BE2C (cell line): ENCODE measurements at regions not wholly inside any gene's neighbourhood (a gene's known extent, or its start where the extent isn't known, plus 50 kb on each side); places are given as distances from the start of the nearest gene placed in this dataset.

Experiments
- DNase-seq: peaks from one replicate; pipeline ENCODE4 v3.0.0-alpha.2; 2020
- H3K27me3 ChIP-seq: fragments of 250-450 bp; sonication (Bioruptor Pico); 2 replicates; pipeline ENCODE4 v1.5.1; 2020; ENCODE audit warnings: mild to moderate bottlenecking
- H3K36me3 ChIP-seq: fragments of 250-450 bp; sonication (Bioruptor Pico); 2 replicates; pipeline ENCODE4 v1.5.1; 2020; ENCODE audit warnings: mild to moderate bottlenecking
- H3K4me1 ChIP-seq: fragments of 250-450 bp; sonication (Bioruptor Pico); 2 replicates; pipeline ENCODE4 v1.5.1; 2020
- H3K4me3 ChIP-seq: 2 replicates; pipeline ENCODE4 v1.5.1; 2011; ENCODE audit warnings: low read depth, low read length
- H3K9me3 ChIP-seq: fragments of 250-450 bp; sonication (Bioruptor Pico); 2 replicates; pipeline ENCODE4 v1.5.1; 2020
- TF ChIP-seq, protein P1 (sequence below): IDR thresholded peaks from 2 replicates; pipeline ENCODE4 v1.5.1; 2012; ENCODE audit warnings: mild to moderate bottlenecking, low read depth, low read length

- Histone ChIP-seq H3K4me3 (no peak overlapping the region), H3K27me3 (no peaks in the 10 kb centered on the region), H3K36me3 (no peaks in the 10 kb centered on the region), H3K4me1 (no peaks in the 10 kb centered on the region), H3K9me3 (no peaks in the 10 kb centered on the region)
- TF ChIP-seq, protein P1, sequence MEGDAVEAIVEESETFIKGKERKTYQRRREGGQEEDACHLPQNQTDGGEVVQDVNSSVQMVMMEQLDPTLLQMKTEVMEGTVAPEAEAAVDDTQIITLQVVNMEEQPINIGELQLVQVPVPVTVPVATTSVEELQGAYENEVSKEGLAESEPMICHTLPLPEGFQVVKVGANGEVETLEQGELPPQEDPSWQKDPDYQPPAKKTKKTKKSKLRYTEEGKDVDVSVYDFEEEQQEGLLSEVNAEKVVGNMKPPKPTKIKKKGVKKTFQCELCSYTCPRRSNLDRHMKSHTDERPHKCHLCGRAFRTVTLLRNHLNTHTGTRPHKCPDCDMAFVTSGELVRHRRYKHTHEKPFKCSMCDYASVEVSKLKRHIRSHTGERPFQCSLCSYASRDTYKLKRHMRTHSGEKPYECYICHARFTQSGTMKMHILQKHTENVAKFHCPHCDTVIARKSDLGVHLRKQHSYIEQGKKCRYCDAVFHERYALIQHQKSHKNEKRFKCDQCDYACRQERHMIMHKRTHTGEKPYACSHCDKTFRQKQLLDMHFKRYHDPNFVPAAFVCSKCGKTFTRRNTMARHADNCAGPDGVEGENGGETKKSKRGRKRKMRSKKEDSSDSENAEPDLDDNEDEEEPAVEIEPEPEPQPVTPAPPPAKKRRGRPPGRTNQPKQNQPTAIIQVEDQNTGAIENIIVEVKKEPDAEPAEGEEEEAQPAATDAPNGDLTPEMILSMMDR, result no peak
- no peak for DNase-seq
Measured at GRCh38 chr3:187828579-187829452, 83.5 kb upstream of the BCL6 start.

DNA sequence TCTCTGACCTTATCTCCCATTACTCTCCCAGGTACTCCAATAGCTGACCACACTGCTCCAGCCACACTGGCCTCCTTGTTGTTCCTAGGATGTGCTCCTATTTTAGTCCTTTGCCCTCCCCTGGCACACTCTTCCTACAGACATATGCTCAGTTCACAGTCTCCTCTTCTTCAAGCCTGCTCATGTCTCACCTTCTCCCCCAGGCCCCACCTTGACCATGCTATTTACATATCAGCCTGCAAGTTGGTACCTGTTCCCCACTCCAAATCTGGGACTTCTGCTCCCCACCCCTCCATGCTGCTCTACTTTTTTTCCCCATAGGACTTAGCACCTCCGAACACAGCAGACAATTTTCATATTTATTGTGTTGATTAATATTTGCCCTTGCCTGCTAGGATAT, 84.9 kb upstream of the BCL6 start:
- TF ChIP-seq, protein P1, result no peak
- no peaks in the 10 kb centered on the region for H3K9me3 ChIP-seq
- no peaks in the 10 kb centered on the region for H3K27me3 ChIP-seq
- H3K4me1 ChIP-seq, result no peaks in the 10 kb centered on the region
- DNase-seq, result no peak
- no peaks in the 10 kb centered on the region for H3K36me3 ChIP-seq
- H3K4me3 ChIP-seq, result no peak overlapping the region

DNA sequence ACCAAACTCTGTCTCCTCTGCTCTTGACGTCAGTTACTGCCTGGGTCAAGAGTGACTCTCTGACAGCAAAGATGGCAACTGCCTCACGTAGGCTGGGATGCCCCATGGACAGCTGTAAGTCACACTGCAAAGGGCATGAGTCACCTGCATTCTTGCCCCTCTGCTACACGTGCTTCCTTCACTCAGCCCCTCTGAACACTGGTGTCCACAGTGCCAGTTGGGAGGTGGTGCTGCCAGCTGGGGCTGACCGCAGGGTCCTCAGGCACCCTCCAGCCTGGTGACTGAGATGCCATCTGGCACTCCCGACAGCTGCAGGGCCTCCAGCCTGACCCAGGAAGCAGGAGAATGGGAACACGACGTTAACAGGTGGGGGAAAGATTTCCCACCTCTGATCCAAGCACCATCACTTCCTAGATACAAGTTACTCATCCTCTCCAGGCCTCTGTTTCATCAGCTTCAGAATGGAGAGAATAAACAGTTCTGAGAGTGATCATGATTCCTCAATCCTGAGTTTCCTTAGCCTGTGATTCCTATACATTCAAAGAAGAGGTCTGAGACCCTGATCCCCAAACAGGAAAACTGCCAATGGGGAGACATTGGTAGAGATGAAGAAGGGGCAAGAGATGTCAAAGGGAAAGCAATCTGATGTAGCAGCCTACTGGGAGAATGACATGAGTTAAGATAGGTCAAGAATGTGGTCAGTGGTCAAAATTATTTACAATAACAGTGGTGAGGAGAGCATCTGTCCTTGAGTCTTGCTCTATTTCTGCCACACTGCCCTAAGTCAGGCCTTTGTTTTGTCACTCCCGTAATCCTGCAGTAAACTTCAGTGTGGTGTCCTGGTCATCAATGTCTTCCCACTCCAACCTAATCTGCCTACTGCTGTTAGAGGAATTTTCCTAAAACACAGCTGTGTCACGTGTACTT, 86.1 kb upstream of the BCL6 start:
- H3K4me3 ChIP-seq, result no peak overlapping the region
- no peaks in the 10 kb centered on the region for H3K9me3 ChIP-seq
- TF ChIP-seq, protein P1, result no peak
- DNase-seq, result no peak
- no peaks in the 10 kb centered on the region for H3K36me3 ChIP-seq
- no peaks in the 10 kb centered on the region for H3K4me1 ChIP-seq
- H3K27me3 ChIP-seq, result peaks cover 2% of the 10 kb centered on the region; the same call in 1 of the 2 replicates

DNA sequence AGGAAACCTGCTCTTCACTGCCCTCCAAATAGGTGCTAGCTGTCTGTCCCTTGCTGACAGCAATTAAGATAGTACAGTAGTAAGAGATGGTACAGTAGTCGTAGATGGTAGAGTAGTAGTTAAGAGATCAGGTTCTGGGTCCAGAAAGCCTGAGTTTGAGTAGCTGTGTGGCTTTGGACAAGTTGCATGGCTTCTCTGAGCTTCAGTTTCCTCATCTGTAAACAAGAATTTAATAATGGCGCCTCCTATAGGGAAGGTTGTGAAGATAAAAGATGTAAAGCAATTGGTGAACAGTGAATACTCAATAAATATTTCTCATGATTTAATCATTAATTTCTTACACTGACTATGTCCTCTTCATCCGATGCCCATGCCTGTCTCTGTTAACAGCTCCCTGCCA, 86.9 kb upstream of the BCL6 start:
- TF ChIP-seq, protein P1, result no peak
- DNase-seq, result no peak
- no peaks in the 10 kb centered on the region for H3K4me1 ChIP-seq
- no peaks in the 10 kb centered on the region for H3K36me3 ChIP-seq
- H3K4me3 ChIP-seq, result no peak overlapping the region
- H3K27me3 ChIP-seq, result peaks cover 4% of the 10 kb centered on the region; the same call in 1 of the 2 replicates
- H3K9me3 ChIP-seq, result no peaks in the 10 kb centered on the region

GRCh38 chr3:187833375-187833774, 88.1 kb upstream of the BCL6 start:
- peaks cover 4% of the 10 kb centered on the region; the same call in 1 of the 2 replicates for H3K27me3 ChIP-seq
- no peaks in the 10 kb centered on the region for H3K4me1 ChIP-seq
- TF ChIP-seq, protein P1, result no peak
- no peaks in the 10 kb centered on the region for H3K36me3 ChIP-seq
- H3K9me3 ChIP-seq, result no peaks in the 10 kb centered on the region
- no peak for DNase-seq
- no peak overlapping the region for H3K4me3 ChIP-seq
